ENCODE measurements at regions not wholly inside any gene's neighbourhood (a gene's known extent, or its start where the extent isn't known, plus 50 kb on each side); places are given as distances from the start of the nearest gene placed in this dataset.

DNA sequence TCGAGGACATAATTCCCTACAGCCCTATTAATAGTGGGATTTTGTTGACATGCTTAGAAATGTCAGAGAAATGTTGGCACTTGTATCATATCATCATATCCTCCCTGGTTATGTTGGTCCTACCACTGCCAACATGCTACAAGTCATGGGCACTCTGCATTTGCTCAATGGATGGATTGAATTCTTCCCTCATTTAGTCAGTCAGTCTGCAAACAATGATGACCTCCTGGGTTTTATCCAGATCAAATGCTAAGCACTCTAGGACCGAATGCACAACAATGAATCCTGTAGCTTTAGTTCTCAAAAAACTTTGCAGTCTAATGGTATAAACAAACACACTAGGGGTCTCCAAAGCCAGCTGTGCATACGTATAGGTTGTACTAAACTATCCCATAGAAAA is 357.2 kb upstream of the DPYD start:
- no peak for DNase-seq

DNA sequence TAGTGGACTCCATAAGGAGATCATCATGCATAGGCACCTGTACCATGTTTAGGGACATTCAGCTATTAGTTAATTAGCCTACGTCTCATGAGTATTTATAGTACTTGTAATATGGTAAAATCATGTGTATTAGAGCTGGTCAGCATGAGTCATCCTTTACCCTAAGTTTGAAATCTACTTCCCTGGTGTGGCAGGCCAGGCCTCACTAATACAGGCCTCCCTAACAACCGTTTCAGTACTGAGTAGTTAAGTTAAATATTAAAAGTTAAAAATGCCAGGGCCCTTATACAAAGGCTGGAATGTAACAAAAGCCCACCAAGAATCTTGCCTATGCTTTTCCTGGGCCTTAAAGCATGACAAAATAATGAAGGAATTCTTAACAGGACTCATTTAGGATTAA is 356.3 kb upstream of the DPYD start:
- no peak for DNase-seq

DNA sequence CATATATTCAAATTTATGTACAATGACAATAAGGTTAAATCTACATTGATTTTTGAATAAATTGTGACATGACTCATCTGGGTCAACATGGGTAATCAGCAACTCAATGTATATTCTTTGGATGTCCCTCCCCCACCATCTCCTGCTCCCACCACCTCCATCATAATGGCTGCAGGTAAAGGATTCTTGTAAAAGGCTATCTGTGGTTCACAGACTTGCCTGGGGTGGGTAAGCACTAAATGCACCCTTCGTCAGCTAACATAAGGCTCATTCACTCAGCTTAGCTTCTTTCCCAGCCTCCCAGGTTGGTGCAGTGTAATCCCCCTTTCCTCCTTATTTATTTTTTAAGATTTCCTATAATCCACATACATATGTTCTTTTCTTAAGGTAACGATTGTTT is 355.7 kb upstream of the DPYD start:
- no peak for DNase-seq

DNA sequence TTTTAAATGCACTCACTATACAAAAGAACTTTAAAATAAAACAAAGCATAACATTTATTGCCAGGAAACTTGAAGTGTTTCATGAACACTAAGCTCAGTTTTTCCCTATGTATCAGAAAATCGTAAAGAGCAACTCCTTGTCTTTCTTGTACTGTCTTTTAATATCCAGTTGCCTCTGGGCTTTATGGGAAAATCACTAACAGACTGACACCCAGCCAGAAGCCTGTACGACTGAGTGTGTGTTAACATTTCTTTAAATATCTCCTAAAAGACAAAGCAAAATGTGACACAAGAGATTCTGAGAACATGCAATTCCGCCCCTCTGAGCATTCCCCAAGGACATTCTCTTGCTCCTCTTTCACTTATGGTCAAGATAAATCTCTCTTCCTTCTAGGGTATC is 347.5 kb upstream of the DPYD start:
- no peak for DNase-seq

DNA sequence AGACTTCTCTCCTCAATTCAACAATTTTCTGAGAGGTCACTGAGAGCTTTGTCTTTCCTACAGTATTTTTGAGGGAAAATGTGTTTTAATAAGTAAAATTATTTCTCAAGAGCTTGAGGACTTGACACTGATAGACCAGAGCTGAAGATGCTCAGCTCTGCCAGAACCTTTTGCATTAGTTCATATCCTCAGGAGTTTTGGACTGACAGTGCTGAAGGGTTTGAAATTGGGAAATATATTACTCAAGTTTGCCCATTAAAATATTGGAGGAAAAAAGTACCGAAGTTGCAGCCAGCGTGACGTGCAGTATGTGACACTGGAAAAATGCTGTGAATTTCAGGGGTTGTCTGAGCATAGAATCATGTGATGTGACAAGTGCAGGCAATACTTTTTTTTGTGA is 346.6 kb upstream of the DPYD start:
- DNase-seq: no peak

DNA sequence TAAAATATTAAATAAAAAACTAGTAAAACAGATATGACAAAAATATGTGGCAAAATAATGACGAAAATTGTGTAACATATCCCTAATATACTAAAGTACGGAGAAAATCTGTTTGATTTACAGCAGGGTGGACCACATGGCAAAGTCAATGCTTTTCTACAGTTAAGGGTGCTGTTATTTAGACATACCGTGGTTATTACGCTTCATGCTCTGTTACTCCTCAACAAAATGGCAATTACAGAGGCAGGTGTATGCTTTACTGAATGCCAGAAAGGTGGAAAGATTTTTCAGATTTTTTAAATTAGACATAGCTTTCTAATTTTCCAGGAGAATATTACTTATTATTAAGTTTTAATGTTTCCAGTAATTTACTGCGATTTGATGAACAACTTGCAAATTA is 343.9 kb upstream of the DPYD start:
- no peak for DNase-seq

DNA sequence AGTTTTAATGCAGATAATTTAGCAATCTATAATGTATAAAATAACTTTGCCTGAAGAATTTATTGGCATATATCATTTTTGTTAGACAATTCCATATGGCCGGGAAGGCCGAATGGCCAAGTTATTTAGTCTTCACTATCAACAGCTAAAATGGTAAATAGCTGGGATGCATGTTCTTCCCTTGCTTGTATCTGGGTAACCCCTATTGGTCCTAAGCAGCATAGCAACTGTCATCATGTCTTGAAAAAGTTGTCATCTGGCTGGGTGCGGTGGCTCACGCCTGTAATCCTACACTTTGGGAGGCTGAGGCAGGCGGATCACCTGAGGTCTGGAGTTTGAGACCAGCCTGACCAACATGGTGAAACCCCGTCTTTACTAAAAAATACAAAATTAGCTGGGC is 340.0 kb upstream of the DPYD start:
- peak in 1 of 2 experiments; percentile 6 for DNase-seq

DNA sequence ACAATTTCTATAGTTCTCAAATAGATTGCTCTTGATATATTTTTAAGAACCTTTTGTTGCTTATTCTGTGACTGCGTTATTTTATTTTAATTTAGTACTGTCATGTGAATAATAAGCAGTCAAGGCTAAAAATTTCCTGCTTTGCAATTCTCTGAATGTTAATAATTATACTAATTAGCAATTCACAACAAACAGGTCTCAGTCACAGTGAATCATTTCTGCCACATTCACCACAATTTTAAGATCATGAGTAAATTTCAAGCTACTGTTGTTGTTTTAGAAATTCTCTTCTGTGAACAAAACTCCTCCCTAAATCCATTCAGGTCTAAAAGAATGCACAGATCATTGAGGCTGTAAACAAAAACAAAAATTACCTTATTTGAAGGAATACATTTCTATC is 339.6 kb upstream of the DPYD start:
- no peak for DNase-seq

DNA sequence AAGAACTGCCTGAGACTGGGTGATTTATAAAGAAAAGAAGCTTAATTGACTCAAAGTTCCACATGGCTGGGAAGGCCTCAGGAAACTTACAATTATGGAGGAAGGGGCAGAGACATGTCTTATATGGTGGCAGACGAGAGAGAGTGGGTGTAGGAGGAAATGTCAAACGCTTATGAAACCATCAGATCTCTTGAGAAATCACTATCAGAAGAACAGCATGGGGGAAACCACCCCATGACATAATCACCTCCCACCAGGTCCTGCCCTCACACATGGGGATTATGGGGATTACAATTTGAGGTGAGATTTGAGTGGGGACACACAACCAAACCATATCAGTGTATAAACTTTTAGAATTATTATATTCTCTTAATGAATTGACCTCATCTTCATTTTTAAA is 335.9 kb upstream of the DPYD start:
- DNase-seq: no peak

DNA sequence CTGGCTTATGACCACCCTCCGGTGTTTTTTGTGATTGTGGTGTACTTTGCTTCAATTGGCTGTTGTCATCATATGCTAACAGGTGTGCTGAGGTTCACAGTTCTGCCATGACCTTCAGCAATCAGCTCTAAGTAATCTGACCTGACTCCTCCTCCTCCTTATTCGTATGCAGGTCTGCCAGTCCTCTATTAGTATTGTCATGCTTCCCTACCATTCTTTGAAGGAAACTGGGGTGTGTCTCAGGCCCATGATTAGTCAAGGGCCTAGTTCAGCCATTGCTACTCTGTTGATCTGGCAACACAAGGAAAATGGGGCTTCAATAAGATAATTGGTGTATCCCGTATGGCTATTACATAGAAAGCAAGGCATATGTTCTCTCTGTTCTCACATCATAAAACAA is 332.3 kb upstream of the DPYD start:
- DNase-seq: no peak

DNA sequence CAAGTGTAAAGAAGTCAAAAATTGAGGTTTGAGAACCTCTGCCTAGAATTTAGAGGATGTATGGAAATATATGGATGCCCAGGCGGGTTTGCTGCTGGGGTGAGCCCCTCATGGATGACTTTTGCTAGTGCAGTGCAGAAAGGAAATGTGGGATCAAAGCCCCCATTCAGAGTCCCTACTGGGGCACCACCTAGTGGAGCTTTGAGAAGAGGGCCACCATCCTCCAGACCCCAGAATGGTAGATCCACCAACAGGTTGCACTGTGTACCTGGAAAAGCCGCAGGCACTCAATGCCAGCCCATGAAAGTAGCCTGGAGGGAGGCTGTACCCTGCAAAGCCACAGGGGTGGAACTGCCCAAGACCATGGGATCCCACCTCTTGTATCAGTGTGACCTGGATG is 330.7 kb upstream of the DPYD start:
- no peak for DNase-seq

DNA sequence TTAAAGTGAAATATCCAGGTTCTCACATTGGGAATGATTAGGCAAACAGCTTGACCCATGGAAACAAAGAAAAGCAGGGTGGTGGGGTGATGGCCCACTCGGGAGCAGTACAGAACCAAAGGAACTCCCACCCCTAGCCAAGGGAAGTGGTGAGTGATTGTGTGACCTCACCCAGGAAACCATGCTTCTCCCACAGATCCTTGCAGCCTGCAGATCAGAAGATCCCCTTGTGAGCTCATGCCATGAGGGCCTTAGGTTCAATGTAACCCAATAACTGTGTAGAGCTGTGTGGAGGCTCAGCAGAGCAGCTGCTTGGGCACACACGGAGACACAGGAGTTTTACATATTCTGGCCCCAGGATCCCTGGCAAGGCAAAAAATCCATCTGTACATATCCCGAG is 311.8 kb upstream of the DPYD start:
- DNase-seq: no peak

DNA sequence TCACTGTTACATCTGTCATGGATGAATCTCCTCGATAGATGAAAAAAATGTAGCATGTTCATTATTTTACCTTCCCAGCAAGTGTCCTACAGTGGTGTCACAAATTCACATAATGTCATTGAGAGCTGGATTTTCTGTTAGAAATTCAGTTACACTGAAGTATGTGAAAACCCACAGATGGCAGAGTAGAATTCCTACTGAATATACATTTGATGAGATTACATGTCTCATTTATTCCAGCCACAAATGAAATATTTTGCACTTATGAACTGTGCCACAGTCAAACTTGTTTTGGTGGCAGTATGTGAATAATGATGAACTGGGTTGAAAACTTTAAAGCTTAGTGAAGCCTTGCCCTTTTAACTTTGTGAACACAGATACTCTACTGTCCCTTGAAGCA is 301.9 kb upstream of the DPYD start:
- no peak for DNase-seq

DNA sequence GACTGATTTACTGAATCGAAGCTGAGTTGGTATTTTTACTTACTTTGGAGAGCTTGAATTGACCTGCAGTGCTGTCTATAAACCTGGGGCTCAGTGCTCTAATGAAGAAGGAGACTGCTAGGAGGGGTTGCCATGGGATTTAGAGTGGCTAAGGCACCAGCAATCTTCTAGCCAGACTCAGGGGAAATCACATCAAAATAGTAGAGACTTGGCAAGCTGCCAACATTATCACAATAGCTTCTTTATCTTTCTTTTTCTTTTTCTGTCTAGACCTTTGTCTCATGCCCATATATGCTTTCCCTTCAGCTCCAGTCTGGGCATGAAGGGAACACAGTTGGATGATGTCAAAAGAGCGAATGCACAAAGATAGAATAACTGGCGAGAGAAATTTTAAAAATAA is 301.1 kb upstream of the DPYD start:
- DNase-seq: no peak

DNA sequence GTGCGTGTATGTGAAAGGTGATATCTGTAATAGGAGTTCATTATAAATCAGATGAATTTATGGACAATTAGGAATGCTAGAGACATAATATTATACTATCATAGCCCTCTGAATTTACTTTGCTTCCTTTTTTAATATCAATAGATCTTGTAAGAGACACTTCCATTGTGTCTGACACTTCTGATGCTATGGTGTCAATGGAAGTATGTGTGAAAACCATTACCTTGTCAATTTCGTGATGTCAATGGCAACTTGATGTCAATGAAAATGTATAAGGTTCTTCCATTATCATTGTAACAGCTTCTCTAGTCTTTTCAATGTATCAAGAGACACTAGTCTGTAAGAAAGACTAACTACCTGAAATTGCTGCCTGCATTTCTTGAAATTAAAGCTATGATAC is 296.8 kb upstream of the DPYD start:
- no peak for DNase-seq

DNA sequence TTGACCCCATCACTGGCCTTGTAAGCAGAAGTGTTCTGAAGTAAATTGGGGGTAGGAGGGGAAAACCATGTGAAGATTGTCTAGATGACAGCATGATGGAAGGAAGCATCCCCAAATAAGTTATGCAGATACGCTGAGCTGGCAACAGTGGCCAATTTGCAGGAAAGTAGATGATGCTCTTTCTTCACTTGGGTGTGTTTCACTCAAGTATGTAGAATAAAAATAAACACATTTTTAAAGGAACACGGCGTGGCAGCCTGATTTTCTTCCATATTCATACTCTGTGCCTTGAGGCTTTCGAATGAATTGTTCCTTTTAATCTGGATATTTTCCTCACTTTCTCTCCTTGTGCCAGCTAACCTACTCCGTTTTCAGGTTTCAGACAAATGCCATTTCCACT is 295.5 kb upstream of the DPYD start:
- DNase-seq: no peak

DNA sequence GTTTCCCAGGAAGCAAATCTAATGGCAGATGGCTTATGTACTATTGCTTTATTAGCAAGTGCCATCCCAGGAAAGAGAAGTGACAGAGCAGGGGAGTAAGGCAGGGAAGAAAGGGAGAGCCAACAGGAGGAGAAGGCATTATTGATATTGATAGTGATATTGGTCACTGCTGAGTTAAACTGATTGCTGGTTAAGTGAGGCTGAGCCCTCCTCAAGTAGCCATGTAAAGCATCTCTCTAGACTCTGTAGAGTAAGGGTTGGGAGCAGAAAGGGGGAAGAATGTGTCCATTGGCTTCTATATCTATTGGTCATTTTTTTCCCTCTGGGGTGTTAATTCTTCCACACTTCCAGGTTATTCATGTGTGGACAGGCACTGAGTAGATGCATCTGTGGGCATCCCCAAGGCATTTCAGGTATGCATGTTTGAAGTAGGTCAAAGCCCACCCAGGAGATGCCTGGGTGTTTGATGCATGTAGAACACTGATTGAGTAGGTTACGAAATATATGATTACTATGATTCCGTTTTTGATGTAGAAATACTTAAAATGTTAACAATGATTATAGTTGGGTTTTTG is 290.5 kb upstream of the DPYD start:
- DNase-seq: no peak

DNA sequence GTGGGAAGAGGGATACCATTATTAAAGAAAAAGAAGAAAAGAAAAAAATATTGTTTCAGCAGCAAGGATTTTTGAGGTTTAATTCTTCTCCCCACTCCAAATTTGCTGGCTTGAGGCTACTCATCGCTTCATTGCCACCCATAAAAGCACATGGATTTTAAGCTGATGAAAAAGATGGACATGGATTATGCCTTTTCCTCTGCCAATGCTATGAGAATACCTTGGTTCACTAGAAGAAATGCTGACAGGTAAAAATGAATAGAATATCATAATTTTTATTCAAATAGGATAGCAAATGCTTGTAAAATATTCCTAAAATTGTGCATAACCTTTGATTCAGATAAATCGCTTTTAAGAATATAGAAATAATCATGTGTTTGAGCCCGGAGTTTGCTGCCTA is 289.7 kb upstream of the DPYD start:
- DNase-seq: no peak

DNA sequence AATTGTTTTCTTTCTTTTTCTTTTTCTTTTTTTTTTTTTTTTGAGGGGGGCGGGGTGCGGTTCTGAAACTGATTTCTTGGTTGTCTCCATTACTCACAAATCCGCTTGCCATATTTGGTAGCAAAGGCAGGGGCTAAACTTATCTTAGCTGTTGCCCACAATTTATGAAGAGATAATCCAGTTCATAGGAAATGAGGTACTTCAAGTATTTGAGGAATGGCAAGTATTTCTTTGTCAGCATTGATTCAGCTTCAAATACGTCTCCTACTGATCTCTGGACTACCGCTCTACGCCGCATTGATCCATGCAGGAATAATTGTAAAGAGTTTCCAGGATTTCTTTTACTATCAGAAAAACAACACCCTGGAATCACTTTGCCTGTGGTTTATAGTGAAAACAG is 289.2 kb upstream of the DPYD start:
- peak; percentile 31 to 68 for DNase-seq

DNA sequence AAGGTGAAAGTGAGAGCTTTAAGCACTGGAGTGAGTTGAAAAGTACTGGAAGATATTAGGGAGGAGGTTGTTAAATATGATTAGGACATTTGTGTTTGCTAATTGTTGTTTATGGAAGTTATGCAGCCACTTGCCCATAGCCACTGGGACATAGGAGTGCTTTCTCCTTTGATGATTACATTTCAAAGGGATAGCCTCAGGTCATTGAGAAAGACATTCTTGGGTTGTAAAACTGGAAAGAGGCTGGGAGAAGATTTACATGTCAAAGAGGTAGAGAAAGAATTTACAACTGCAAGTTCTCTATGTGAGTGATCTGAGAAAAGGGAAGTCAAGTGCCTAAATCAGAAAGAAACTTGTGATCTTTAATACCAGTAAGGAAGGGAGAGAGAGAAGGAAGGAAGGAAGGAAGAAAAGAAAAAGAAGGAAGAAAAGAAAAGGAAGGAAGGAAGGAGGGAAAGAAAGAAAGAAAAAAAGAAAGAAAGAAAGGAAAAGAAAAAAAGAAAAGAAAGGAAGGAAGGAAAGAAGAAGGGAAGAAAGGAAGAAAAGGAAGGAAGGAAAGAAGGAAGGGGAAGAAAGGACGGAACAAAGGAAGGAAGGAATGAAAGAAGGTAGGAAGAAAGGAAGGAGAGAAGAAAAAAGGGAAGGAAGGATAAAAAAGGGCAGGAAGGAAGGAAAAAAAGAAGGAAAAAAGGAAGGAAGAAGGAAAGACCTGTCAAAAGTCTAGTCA is 284.6 kb upstream of the DPYD start:
- no peak for DNase-seq

DNA sequence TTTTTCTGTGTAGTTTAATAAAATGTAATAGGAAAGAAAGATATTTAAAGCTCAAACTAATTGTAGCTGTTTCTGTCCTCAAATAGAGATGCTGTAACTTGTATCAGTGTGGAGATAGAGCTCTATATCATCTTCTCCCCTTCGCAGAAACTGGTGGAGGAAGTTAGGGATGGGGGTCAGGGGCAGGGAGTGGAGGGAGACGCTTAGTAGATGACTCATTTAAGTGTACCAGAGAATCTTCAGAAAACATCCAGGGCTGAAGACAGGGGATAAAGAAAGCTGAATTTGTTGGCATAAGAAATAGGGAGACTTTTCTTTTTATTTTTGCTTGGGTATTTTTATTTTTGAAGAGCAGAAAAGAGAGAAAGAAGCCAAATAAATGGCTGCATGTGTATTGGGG is 282.6 kb upstream of the DPYD start:
- DNase-seq: no peak

DNA sequence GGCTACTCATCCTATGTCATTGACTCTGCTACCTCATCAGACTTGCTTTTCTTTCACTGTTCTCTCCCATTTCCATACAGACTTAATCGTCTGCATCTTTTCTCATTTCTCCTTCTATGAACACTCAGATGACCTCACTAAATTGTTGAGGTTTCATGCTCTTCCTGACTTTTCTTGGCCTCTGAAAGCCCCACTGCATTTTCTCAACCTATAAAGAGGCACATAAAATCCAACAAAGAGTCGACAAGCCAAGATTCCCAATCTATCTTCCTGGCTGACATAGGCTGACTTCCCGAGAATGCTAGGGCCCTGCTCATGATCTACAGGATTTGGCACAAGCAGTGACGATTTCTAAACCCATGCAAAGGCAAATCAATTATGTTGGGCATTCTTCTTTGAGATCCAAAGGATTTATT is 280.8 kb upstream of the DPYD start:
- no peak for DNase-seq

DNA sequence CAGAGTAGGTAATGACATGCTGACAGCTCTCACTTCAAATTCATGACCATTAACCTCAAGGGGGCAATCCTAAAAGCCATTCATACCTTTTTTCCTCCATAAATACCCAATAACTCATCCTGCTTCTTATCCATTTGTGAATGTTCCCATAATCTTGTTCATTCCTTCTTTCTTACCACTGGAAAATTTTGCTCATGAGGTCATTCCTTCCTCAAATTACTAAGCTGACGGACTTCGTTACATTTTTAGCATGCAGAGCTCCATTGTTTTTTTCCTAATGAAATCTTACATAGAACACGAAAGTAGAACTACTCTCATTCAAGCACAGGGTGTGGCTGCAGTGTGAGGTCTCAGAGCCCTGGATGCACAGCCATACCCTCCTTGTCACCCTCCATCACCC is 276.5 kb upstream of the DPYD start:
- DNase-seq: no peak

DNA sequence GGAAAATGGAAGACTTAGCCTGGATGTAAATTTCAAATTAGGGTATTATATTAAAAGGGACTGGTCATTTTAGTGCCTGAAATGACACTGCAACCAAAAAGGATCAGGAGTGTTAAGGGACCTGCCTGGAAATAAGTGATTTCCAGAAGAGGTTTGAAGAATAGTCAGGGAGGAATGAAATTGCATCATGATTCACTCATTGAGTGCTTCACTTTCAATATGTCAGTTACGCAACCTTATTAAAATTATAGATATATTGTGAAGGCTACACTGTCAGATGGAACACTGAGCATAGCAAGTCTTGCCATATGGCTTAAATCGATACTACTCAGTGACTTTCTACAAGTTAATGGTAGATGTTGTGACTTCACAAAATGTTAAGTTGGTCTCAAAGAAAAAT is 275.2 kb upstream of the DPYD start:
- no peak for DNase-seq

DNA sequence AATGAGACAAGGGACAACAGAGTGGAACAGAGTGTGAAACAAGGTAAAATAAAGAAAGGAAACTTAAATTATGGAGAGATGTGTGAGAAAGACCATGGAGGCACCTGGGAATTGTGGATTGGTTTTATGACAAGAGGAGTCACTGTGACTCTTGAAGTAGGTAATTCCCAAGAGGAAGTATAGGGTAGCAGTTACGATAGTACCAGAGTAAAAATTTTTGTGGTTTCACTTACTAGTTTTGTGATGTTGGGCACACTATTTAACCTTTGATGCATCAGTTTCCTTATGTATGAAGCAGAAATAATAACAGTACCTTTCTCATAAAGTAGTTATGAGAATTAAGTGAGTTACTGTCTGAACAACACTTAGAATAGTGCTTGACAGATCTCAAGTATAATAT is 267.9 kb upstream of the DPYD start:
- DNase-seq: no peak
